Fibroblast of pulmonary artery (primary cell): ENCODE measurements at regions not wholly inside any gene's neighbourhood (a gene's known extent, or its start where the extent isn't known, plus 50 kb on each side); places are given as distances from the start of the nearest gene placed in this dataset.

Source experiments
- DNase-seq: peaks from one replicate; pipeline ENCODE4 v3.0.0-alpha.2; 2010; ENCODE audit warnings: low read depth
- H3K4me3 ChIP-seq: replicated peaks from 2 replicates; pipeline ENCODE4 v1.5.1; 2011; ENCODE audit warnings: low read depth, mild to moderate bottlenecking, control low read depth, low read length, moderate library complexity
- TF ChIP-seq, protein P1 (sequence below): IDR thresholded peaks from 2 replicates; pipeline ENCODE4 v1.5.1; 2011; ENCODE audit warnings: mild to moderate bottlenecking, control low read depth, low read length, inconsistent platforms; ENCODE audit errors: missing control alignments

DNA sequence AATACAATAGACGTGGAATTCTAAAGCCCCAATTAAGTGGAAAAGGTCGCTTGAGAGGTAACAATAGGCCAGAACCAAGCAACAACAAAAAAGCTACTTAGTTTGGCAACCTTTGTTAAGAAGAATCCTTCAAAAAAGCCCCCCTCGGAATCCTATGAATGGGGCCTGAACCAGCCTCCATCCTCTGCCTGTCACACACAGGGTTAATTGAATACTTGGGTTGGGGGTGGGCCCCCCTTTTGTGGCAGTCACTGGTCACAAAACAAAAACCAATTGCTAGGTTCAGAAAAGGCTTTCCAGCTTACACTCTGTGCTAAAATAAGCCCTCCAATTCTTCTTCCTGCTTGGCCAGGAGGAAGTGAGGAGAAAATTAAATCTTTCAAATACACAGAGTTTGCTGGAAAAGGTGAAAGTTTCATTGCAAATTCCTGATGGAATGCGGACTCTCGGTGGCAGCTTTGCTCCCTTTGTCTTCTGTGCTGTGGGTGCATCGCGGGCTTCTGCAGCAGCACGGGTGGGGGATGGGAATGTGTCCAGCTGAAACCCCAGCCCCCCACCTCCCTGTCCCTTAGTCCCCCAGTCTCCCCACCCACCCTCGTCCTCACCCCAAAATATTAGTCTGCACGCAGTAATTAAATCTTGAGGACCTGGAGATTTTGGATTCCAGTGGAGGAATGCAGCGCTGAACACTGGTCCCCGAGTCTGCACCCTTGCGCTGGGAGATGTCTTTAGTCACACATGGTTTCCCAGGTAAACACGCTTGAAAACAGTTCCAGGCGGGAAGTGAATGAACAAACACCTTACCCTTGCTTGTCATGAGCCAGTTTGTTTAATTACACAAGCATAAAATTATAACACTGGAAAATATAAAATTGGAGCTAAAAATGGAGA lies 254.3 kb downstream of the SOX11 start:
- DNase-seq: no peak
- H3K4me3 ChIP-seq: no peak overlapping the region
- TF ChIP-seq, protein P1, sequence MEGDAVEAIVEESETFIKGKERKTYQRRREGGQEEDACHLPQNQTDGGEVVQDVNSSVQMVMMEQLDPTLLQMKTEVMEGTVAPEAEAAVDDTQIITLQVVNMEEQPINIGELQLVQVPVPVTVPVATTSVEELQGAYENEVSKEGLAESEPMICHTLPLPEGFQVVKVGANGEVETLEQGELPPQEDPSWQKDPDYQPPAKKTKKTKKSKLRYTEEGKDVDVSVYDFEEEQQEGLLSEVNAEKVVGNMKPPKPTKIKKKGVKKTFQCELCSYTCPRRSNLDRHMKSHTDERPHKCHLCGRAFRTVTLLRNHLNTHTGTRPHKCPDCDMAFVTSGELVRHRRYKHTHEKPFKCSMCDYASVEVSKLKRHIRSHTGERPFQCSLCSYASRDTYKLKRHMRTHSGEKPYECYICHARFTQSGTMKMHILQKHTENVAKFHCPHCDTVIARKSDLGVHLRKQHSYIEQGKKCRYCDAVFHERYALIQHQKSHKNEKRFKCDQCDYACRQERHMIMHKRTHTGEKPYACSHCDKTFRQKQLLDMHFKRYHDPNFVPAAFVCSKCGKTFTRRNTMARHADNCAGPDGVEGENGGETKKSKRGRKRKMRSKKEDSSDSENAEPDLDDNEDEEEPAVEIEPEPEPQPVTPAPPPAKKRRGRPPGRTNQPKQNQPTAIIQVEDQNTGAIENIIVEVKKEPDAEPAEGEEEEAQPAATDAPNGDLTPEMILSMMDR: no peak

DNA sequence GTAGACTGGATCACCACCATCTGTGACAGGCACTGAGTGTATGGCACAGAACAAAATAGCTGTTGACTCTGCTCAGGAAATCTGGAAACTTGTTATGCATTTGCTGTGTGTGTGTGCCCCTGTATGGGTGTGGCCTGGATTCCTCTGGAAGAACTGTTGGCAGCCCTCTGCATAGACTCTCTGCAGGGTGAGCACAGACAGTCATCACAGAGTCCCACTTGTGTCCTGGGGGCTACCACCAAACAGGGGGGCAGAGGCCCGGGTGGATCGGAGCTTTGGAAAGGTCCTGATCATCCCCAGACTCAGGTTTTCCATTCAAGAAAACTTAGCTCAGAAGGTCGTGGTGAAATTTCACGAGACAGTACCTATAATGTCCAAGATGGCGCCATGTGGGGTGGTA lies 258.6 kb downstream of the SOX11 start:
- DNase-seq: no peak
- no peak overlapping the region for H3K4me3 ChIP-seq
- TF ChIP-seq, protein P1: no peak

DNA sequence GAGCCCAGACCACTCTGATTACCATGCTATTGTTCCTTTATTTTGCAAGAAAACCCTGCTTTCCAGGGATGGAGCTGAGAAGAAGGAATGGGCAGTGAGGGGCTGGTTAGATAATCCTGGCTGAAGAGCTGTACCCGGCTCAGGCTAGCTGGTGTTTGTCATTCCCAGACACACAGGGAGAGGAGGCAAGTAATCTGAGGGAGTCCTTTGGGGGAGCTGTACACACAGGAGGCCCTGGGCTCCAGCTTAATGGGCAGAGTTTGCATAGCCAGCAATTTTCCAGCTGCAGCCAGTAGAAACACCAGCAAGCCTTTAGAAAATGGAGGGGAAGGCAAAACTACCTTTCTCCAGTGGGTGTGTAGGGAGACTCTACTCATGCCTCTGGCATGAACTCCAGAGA lies 259.3 kb downstream of the SOX11 start:
- no peak for DNase-seq
- TF ChIP-seq, protein P1: no peak
- no peak overlapping the region for H3K4me3 ChIP-seq

GRCh38 chr2:5953525-5953924 lies 261.3 kb downstream of the SOX11 start:
- no peak for DNase-seq
- H3K4me3 ChIP-seq: no peak overlapping the region
- TF ChIP-seq, protein P1: no peak

- no peak overlapping the region for H3K4me3 ChIP-seq
- TF ChIP-seq, protein P1: no peak
- no peak for DNase-seq
Measured at GRCh38 chr2:5954509-5954908, 262.3 kb downstream of the SOX11 start.

- H3K4me3 ChIP-seq: no peak overlapping the region
- TF ChIP-seq, protein P1: no peak
- DNase-seq: no peak
Measured at GRCh38 chr2:5955921-5956320, 263.7 kb downstream of the SOX11 start.
